Endometrium (tissue), 2 donors: ENCODE measurements at regions not wholly inside any gene's neighbourhood (a gene's known extent, or its start where the extent isn't known, plus 50 kb on each side); places are given as distances from the start of the nearest gene placed in this dataset.
"Not testable (repeated sequence)": the region's sequence is repeated elsewhere in the genome, so short reads cannot be mapped to it uniquely, and the experiment has no call there.

Experiments
- FAIRE-seq: peaks from 2 replicates; lab custom pipeline; 2012; peaks lifted over from hg19 to GRCh38; lab: Jason Lieb, UNC
- donor health status: control.
- donor health status: control.

DNA sequence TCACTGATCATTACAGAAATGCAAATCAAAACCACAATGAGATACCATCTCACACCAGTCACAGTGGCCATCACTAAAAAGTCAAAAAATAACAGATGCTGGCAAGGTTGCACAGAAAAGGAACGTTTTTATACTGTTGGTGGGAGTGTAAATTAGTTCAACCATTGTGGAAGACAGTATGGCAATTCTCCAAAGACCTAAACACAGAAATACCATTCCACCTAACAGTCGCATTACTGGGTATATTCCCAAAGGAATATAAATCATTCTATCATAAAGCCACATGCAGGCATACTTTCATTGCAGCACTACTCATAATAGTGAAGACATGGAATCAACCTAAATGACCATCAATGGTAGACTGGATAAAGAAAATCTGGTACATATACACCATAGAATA is 83.2 kb upstream of the ARID5B start:
- not testable (repeated sequence) for FAIRE-seq

DNA sequence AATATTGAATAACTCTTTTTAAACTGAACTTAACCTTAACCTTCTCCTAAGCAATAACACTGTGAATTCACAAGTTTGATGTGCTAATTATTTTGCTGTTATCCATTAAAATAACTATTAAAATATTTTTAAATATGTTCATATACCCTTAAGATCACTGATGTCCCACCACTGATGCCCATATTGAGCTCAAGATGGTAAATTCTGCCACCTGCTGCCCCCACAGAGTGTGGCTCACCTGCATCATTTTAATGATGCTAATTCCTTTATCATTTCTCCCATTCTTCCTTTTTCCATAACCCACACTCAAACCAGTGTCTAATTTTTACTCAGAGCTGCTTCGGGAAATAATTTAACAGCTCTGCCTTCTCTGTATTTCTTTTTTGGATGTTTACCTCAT is 82.3 kb upstream of the ARID5B start:
- no peak for FAIRE-seq

DNA sequence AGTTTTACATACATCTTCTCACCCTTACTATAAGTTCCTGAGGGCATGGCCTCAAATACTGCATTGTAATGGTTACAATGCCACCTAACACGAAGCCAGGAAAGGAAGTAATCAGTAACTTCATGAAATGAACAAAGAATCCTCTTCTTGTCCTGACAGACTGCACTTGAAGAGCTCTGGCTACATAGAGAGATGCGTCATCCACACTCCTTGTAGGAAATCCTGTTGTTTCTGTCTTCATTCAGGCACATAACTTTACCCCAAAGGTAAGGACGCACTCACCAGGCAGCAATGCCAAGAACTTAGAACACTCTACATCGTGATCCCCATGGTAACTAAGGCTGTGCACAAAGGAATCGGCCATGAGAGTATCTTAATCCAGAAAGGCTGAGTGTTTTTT is 80.3 kb upstream of the ARID5B start:
- FAIRE-seq, result no peak

DNA sequence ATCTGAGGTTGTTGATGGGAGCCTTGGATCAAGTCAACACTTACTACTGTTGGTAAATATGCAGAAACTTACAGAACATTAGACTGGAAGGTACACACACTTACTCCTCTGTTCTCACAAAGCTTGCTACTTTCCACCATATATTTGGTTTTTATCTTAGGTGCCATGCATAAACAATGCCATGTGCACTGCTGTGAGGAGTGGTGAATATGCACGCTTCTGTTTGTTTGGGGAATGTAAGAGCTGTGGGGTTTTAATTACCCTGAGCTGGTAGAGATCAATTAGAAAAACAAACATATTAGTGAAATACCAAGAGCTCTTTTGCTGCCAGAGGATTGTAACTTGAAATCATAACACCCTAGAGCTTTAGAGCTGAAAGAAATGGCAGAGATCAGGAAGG is 79.8 kb upstream of the ARID5B start:
- no peak for FAIRE-seq

DNA sequence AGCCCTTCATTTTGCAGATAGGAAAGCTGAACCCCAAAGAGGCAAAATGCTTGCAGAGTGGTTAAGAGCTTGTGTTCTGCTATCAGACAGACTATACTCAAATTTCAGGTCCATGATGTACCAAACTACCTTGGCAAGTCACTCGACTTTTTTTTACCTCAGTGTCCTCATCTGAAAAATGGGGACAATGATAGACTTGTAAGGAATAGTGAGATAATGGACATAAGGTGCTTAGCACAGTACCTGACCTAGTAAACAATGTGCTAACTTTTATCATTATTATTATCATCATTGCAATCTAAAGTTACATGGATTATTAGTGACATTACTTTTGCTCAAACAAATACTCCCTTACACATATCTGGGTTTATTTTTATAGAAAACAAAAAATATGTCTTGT is 79.4 kb upstream of the ARID5B start:
- FAIRE-seq, result no peak

DNA sequence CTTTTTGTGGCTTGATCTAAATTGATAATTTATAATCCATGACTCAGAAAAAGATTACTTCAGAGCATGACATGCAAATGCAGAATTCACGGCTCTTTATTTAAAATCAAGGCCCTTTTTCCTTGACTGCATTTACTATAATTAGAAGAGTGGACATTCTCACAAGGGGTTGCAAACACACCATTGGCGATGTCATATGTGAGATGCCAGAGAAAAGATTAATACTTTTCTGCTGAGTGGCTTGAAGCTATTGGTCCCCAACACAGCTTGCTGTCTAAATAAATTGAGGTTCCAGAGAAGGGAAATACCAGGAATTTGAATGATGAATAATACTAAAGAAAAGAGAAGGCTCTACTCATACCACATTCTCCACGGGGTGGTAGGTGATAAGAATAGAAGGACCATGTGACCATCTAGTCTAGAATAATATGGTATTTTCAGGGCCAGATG is 78.7 kb upstream of the ARID5B start:
- no peak for FAIRE-seq

DNA sequence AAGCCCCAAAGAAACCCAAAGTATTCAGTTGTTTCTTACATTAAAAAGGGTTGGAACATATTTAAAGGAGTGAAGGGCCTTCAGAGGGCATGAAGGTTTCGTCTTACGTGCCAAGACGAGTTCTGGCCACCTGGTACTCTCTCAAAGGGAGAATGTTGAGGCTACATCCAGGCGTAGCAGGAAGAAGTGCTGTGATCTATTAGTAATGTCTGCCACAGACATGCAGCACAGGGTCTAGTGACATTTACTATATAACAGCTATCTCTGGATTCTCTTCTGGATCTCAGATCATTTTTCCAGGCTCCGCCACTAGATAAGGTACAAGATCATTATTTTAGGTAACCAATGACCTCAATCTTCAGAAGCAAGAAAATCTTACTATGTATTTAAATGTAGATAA is 76.5 kb upstream of the ARID5B start:
- FAIRE-seq, result no peak

DNA sequence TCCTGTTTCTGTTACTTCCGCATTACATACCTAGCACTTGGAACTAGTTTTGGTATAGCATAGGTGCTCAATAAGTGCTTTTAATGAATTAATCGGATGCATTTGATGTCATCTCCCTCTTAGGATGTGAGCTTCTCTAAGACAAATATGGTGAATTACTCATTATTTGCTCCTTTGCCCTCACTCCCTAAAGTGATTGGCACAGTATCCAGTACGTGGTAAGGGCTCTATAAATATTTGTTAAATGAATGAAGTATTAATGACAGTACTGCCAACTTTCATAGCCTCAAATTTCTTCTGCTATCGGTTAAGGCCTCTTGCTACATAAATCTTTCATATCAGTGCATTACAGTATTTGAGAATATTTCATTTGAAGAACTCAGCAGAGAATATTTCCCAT is 75.9 kb upstream of the ARID5B start:
- FAIRE-seq, result no peak

DNA sequence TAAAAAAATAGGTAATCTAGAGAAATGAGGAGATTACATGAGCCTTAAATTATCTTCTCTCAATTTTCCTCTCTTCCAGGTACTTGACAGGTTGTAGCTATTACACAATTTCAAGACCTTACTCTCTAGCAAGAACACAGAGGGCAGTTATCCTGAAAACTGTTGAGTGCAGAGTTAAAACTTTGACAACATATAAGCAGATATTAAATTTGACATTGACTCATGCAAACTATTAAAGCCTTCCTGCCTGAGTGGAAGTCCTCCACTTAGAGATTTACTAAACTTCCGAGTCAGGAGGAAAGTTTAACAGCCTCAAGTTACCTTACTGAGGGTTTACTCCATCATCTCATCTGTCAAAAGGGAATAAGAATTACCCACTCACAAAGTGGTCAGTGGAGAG is 73.5 kb upstream of the ARID5B start:
- FAIRE-seq, result no peak

DNA sequence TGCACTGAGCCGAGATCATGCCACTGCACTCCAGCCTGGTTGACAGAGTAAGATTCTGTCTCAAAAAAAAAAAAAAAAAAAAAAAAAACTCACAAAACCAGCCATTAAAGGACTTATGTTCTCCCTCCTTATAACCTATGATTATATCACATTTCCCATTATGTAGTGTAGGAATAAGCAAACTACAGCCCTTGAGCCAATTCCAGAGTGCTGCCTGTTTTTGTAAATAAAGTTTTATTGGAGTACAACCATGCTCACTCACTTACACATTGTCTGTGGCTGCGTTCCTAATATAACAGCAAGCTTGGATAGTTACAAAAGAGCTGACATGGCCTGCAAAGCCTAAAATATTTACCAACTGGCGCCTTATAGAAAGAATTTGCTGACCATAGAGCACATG is 72.7 kb upstream of the ARID5B start:
- FAIRE-seq, result no peak

DNA sequence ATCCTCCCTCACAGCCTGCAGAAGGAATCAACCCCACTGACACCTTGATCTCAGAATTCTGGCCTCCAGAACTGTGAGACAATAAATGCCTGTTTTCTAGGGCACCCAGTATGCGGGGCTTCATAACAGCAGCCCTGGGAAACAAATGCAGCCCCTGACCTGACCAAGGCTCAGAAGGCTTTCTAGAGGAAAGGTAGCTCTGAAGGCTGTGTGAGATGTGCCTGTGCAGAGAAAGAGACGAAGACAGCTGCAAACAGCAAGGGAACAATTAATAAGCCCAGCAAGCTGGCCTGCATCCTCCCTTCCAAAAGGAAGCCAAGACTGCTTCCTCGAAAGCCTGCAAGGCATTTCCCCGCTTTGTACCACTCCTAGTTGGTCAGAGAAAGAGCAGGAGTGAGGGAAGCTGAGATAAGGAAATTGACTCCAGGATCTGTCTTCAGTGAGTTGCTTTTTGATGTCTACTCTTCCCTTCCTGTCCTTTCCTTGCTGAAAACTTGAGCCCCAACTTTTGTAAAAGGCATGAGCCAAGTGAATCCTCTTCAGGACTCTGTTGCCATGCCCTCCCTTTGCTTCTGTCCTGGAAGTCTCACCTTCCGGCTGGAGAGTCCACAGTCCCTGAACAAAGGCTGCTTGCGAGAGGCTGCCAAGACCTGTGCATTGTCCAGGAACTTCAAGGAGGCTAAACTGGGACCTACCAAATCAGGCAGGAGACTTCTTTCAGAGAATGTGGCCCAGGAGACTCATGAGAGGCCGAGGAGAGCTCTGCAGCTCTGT is 71.2 kb upstream of the ARID5B start:
- no peak for FAIRE-seq

DNA sequence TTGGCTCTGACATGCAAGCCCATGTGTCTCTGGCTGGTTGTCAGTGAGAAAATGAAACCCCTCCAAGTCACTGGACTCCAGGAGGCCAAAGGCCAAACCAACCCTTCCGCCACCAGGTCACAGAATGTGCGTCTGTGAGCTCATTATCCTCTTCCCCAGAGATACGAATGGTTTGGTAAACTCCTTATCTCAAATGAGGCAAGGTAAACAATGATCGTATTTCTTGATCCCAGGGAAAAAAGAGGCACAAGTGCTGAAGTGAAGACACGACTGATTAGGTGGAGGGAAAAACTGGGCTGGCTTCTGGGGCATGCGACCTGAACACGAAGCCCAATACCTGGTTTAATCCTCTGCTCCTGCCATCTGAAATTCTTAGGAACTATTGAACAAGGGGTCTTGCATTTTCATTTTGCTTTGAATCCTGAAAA is 70.6 kb upstream of the ARID5B start:
- no peak for FAIRE-seq

DNA sequence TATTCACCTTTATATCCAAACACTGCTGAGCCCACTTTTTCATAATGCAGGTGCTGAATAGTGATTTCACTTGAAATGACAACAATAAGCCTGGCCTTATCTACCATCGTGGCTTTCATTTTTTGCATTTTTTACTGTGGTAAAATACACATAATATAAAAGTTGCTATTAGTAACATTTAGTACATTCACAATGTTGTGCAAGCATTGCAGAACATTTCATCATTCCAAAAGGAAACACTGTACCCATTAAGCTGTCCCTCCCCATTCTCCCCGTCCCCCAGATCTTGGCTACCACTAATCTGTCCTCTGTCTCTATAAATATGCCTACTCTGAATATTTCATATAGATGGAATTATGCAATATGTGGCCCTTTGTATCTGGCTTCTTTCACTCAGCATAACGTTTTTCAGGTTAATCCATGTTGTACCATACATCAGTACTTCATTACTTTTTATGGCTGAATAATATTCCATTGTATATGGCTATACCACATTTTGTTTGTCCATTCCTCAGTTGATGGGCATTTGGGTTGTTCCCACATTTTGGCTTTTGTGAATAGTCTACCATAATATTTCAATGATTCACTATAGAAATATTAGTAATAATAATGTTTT is 68.5 kb upstream of the ARID5B start:
- FAIRE-seq, result no peak

DNA sequence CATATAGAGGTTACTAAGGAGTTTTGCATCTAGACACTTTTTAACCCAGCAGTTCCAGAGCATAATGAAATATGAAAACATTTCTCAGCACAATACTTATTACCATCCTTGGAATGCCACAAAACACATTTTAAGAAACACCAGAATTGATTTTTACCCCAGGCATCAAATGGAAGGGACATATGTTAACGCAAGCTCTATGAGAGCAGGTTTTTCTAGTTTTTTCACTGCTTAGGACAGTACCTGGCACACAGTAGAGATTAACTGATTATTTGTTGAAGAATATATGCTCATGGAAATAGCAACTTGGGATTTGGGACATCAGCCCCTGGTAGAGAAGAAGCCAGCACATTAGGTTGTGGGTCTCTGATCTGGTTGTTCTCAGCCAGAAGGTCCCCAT is 67.0 kb upstream of the ARID5B start:
- no peak for FAIRE-seq

DNA sequence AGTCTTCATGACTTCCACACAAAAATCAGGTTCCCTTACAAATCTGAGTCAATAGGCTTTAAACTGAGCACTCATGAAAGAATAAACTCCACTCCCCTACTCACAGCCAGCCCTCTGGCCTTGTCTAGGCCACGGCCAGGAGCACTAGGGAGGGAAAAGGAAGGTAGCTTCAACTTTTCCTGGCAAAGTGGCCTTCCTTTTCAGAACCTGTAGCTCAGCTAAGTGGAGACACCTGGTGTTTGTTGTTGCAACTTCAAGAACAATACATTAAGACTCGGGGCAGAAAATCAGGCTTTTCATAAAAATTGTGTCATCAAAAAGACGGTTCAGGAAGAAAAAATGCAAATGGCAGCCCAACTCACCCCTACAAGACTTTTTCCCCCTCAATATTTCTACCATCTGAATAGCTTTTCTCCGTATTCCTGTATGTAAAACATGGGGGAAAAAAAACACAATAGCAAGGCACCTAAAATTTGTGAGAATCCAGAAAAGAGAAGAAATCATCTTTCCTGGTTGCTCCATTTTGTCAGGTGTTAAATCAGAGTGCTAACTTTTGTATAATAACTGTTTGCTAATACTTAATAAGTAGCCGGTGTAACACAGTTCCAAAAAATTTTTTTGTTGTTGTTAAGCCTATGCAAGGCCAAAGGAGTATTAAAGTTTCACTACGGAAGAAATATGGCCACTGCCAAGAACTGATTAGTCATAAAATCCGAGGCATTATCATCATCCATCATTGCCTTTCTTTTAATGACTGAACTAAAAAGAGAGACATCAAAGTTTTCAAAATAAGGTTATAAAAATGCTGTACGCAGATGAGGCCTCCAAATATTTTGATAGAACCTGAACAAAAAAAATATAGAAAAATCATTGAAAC is 66.2 kb upstream of the ARID5B start:
- FAIRE-seq, result peak; percentile 99

DNA sequence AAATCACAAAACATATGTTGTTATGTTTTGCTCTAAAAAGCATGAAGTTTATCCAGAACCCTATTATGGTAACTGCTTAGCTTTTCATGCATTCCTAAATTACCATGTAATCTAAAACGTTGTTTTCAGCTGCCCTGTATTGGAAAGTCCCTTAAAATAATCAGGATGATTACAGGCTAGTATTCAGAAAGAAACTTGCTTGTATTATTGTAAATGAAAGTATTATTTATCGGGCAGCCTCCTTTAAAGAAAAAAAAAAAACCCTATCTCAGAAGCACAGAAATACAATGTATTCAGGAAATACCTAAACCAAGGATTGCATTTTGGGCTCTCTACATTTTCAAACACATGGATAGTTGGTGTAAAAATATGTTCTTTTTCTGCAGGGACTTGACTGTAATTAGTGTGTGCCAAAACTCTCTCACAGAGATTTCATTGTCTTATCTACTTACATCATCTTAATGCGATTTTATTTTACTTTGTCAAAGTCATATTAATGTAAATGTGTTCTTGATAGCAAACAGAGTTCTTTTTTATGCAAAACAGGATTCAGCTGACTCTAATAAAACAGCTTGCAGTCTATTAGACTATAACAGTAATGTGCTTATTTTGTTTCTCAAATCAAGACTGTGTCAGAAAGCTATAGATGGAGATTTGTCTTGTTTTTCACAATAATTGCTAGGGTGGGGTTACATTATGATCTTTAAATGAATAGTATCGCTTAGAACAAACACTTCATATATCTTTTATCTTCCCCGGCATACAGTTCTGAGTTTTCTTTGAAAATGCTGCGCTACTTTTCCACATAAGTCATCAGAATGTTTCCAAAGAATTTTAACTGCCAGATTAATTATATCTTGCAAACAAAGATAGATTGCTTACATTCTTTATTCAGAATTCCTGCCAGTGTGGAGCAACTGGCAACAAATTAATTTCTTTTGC is 65.3 kb upstream of the ARID5B start:
- FAIRE-seq, result no peak

DNA sequence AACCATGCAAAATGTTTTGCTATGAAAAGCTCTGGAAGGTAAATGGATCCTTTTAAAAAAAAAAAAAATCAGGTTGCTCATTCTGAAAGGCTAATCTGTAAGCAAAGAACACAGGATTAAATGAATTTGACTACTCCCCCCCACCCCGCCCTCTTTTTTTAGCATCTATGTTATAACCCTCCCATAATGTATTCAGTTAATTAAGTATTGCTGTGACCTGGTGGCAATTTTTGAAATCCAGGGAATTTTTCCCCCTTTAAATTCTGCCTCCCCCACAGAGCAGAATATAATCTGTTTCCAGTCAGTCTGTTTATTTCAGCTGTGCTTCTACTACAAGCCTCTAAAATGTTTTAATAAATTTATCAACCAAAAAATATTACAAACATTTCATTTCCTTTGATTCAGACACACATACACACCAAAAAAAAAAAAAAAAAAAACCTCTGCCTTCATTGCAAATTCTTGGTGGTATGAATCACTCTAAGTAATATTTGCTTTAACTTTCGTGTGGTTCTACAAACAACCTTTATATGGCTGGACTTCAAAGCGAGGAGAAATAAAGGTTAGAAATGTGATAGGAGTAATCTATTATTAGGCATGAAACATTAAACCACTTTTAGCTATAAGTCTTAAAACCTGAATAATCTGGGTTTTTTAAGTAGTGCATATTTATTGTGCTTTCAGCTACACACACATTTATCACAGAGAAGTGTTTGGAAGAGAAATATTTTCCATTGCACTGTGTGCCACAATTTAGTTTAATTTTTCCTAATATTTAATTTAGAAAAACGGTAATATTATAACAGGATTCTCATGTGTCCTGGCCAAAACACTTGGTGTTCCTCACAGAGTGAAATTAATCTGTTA is 64.4 kb upstream of the ARID5B start:
- FAIRE-seq, result peak; percentile 98

DNA sequence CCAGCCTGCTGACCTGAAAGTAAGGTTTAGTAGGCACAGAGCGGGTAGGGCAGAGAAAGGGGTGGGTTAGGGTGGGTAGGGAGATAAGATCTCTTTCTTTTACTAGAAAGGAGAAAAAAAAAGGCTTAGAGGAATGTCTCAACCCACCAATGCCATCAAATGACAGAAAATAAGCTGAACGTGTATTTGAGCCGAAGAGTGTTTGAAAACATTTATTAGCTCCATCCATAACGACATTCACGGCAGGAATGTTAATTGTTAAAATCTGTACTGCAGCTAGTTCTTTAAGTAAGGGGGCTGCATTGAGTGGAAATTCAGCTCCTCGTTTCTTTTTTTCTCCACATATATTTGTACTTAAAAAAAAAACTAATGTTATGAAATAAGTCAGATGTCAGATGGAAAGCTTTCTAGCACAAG is 63.7 kb upstream of the ARID5B start:
- FAIRE-seq, result no peak

DNA sequence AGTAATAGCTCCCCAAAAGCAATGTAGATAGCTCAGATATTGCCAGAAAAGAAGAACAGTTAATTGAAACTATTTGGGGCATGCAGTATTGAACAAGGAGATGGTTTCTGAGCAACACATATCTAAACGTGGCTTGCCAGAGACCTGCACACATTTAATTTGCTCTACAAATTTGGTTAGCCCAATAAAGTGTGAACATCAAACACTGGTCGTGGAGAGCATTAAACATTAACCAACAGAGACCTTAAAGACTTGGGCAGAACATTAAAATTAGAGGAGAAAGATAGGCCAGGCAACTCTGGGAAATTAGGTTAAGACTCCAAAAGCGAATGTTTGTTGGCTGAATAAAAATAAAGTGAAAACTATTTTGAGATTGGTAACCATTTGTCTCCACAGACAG is 61.6 kb upstream of the ARID5B start:
- no peak for FAIRE-seq

DNA sequence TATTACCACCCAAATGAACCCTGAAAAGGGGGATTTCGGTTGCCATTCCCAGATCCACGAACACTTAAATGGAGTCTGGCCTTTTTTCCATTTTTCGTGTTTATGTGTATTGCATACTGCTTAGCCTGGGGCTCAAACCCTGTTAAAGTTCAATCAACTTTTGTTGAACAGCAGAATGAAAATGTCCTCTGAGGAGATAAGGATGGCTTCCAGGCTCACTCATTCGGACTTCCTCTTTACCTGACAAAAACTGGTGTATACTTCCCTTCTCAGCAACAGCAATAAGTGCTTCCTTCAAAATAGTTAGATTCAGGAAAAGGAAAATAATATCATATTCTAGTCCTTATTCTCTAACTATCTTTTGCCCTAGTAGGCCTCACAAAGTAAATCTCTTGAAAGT is 61.1 kb upstream of the ARID5B start:
- no peak for FAIRE-seq

DNA sequence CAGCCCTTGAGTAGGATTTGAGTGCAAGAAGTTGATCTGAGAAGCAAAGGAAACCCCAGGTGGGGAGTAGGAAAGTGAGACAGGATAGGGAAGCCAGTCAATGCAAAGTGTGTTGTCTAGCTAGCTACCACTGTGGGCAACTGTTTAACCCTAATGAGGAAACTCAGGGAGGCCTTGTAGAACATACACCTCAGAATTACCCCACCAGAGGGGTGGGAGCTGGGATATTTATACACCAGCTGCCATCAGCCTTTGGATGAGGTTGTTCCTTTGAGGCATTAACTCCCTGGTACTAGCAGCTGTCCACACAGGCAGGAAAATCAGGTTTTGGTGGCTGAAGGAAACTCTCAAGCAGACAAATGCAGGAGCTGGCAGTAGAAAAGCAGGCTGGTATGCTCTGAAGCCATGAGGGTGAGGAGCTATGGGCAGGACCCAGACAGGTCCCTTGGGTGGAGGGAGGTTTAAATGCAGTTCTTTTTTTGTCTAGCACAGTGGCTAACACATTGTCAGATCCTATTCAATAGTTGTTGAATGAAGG is 60.1 kb upstream of the ARID5B start:
- FAIRE-seq, result no peak
